ENCODE measurements at regions not wholly inside any gene's neighbourhood (a gene's known extent, or its start where the extent isn't known, plus 50 kb on each side); places are given as distances from the start of the nearest gene placed in this dataset.
"Not testable (repeated sequence)": the region's sequence is repeated elsewhere in the genome, so short reads cannot be mapped to it uniquely, and the experiment has no call there.

DNA sequence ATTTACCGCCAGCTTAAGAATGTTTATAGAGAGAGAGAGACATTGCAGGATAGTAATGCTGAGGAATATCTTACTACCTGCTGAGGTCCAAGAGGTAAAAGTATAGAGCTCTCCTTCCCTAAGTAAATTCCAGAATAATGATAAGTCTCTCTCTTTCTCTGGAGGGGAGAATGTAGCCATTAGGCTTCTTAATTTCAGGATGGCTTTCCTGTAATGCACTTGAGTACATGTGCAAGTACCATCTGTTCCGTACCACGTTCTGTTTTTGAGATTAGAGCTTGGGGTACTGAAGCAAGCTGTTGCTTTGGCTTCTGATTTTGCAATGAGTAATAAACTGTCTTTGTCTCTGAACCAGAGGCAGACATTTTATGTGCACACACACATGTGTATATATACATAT, 1314.0 kb downstream of the JRKL start:
- no peak overlapping the region for H4K5ac ChIP-seq (ENCODE audit: low read length)
- H3K4me1 ChIP-seq (ENCODE audit: control insufficient read depth, low read depth, low read length): no peaks in the 10 kb centered on the region
- no peak overlapping the region for H3K56ac ChIP-seq (ENCODE audit: low read length)
- no CpG with 5 or more reads among the region's 3 CpGs for WGBS (ENCODE audit: extremely low coverage, insufficient coverage, low lambda C conversion rate)
- no peak overlapping the region for H3K27ac ChIP-seq (ENCODE audit: low read depth, low read length)
- no peaks in the 10 kb centered on the region for H3K79me2 ChIP-seq (ENCODE audit: control insufficient read depth, insufficient read depth, low read length)
- peak; percentile 15 for DNase-seq
- H4K8ac ChIP-seq (ENCODE audit: low read depth, low read length): no peak overlapping the region
- H3K27me3 ChIP-seq (ENCODE audit: insufficient read depth, low read length, poor library complexity): no peaks in the 10 kb centered on the region
- no peak overlapping the region for H2BK120ac ChIP-seq (ENCODE audit: low read depth, low read length)
- no peak overlapping the region for H2BK5ac ChIP-seq (ENCODE audit: low read length)
- H2AK5ac ChIP-seq (ENCODE audit: low read length): no peak overlapping the region
- no peak overlapping the region for H3K4ac ChIP-seq (ENCODE audit: low read depth, low read length)
- H3K9ac ChIP-seq (ENCODE audit: low read length): no peak overlapping the region
- H3K18ac ChIP-seq (ENCODE audit: low read length): no peak overlapping the region
- no peaks in the 10 kb centered on the region for H3K36me3 ChIP-seq (ENCODE audit: control insufficient read depth, insufficient read depth, low read length)
- H3K4me3 ChIP-seq (ENCODE audit: low read length): no peak overlapping the region
- H3K23ac ChIP-seq (ENCODE audit: low read length): no peak overlapping the region
- H3K79me1 ChIP-seq (ENCODE audit: low read length): no peaks in the 10 kb centered on the region
- no peak overlapping the region for H2BK15ac ChIP-seq (replicated peaks; ENCODE audit: low read depth)
- H3K4me2 ChIP-seq (ENCODE audit: low read length): no peak overlapping the region

DNA sequence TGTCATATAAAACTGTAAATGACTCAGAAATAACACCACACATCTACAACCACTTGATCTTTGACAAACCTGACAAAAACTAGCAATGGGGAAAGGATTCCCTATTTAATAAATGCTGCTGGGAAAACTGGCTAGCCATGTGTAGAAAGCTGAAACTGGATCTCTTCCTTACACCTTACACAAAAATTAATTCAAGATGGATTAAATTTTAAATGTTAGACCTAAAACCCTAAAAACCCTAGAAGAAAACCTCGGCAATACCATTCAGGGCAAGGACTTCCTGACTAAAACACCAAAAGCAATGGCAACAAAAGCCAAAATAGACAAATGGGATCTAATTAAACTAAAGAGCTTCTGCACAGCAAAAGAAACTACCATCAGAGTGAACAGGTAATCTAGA, 1315.3 kb upstream of the CNTN5 start:
- not testable (repeated sequence) for H3K27ac ChIP-seq (ENCODE audit: low read depth, low read length); H3K4ac ChIP-seq (ENCODE audit: low read depth, low read length); H3K36me3 ChIP-seq (ENCODE audit: control insufficient read depth, insufficient read depth, low read length); H2BK5ac ChIP-seq (ENCODE audit: low read length); H2BK15ac ChIP-seq (replicated peaks; ENCODE audit: low read depth); H4K5ac ChIP-seq (ENCODE audit: low read length); DNase-seq; H3K23ac ChIP-seq (ENCODE audit: low read length); H3K4me3 ChIP-seq (ENCODE audit: low read length); H3K79me1 ChIP-seq (ENCODE audit: low read length); H2AK5ac ChIP-seq (ENCODE audit: low read length); H4K8ac ChIP-seq (ENCODE audit: low read depth, low read length); H3K18ac ChIP-seq (ENCODE audit: low read length); H3K9ac ChIP-seq (ENCODE audit: low read length); H3K79me2 ChIP-seq (ENCODE audit: control insufficient read depth, insufficient read depth, low read length); H2BK120ac ChIP-seq (ENCODE audit: low read depth, low read length); H3K56ac ChIP-seq (ENCODE audit: low read length); H3K4me2 ChIP-seq (ENCODE audit: low read length); H3K27me3 ChIP-seq (ENCODE audit: insufficient read depth, low read length, poor library complexity); H3K4me1 ChIP-seq (ENCODE audit: control insufficient read depth, low read depth, low read length)
- WGBS (ENCODE audit: extremely low coverage, insufficient coverage, low lambda C conversion rate): no CpG with 5 or more reads among the region's 1 CpG

DNA sequence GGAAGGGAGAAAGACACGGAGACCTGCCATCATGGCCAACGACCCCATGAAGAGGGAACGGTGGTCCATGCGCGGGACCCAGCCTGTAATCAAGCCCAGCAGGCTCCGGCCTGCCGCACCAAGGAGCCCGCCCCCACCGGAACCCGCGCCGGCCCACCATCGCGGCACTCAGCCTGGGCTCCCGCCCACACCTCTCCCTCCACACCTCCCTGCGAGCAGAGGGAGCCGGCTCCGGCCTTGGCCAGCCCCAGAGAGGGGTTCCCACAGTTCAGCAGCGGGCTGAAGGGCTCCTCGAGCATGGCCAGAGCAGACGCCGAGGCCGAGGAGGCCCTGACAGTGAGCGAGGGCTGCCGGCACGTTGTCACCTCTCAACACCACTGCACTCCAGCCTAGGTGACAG, 1302.8 kb upstream of the CNTN5 start:
- no peak for DNase-seq
- no peak overlapping the region for H3K4ac ChIP-seq (ENCODE audit: low read depth, low read length)
- no peak overlapping the region for H3K4me3 ChIP-seq (ENCODE audit: low read length)
- no peak overlapping the region for H3K9ac ChIP-seq (ENCODE audit: low read length)
- H3K27me3 ChIP-seq (ENCODE audit: insufficient read depth, low read length, poor library complexity): no peaks in the 10 kb centered on the region
- WGBS (ENCODE audit: extremely low coverage, insufficient coverage, low lambda C conversion rate): no CpG with 5 or more reads among the region's 26 CpGs
- peaks cover 2% of the 10 kb centered on the region for H3K4me1 ChIP-seq (ENCODE audit: control insufficient read depth, low read depth, low read length)
- no peak overlapping the region for H3K4me2 ChIP-seq (ENCODE audit: low read length)
- H2BK15ac ChIP-seq (replicated peaks; ENCODE audit: low read depth): no peak overlapping the region
- H4K5ac ChIP-seq (ENCODE audit: low read length): no peak overlapping the region
- H4K8ac ChIP-seq (ENCODE audit: low read depth, low read length): no peak overlapping the region
- no peak overlapping the region for H2BK5ac ChIP-seq (ENCODE audit: low read length)
- no peak overlapping the region for H2AK5ac ChIP-seq (ENCODE audit: low read length)
- H3K79me1 ChIP-seq (ENCODE audit: low read length): no peaks in the 10 kb centered on the region
- no peak overlapping the region for H2BK120ac ChIP-seq (ENCODE audit: low read depth, low read length)
- H3K56ac ChIP-seq (ENCODE audit: low read length): no peak overlapping the region
- no peaks in the 10 kb centered on the region for H3K79me2 ChIP-seq (ENCODE audit: control insufficient read depth, insufficient read depth, low read length)
- H3K36me3 ChIP-seq (ENCODE audit: control insufficient read depth, insufficient read depth, low read length): no peaks in the 10 kb centered on the region
- H3K27ac ChIP-seq (ENCODE audit: low read depth, low read length): no peak overlapping the region
- no peak overlapping the region for H3K23ac ChIP-seq (ENCODE audit: low read length)
- no peak overlapping the region for H3K18ac ChIP-seq (ENCODE audit: low read length)

DNA sequence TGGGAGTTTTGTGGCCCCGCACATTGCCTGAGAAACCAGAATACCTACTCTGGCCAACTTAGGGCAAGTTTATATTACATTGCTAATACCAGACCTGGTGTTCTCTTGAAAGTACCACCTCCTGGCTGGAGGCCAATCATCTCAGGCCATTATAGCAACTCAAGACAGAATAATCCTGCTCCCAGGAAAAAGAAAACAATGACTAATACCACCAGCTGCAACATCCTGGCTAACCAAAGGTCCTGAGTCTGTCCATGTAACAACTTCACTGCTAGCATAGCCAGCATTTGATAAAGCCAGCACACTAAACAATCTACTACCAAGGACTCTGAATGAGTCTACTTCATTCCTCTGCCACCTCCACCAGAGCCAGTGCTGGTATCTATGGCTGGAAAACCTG, 1298.7 kb upstream of the CNTN5 start:
- no peak overlapping the region for H3K9ac ChIP-seq (ENCODE audit: low read length)
- H3K27me3 ChIP-seq (ENCODE audit: insufficient read depth, low read length, poor library complexity): no peaks in the 10 kb centered on the region
- H3K4me1 ChIP-seq (ENCODE audit: control insufficient read depth, low read depth, low read length): peaks cover 2% of the 10 kb centered on the region
- no peak overlapping the region for H3K4ac ChIP-seq (ENCODE audit: low read depth, low read length)
- H3K36me3 ChIP-seq (ENCODE audit: control insufficient read depth, insufficient read depth, low read length): no peaks in the 10 kb centered on the region
- H3K79me1 ChIP-seq (ENCODE audit: low read length): no peaks in the 10 kb centered on the region
- no peak overlapping the region for H2AK5ac ChIP-seq (ENCODE audit: low read length)
- no peak overlapping the region for H4K5ac ChIP-seq (ENCODE audit: low read length)
- no peak overlapping the region for H3K4me3 ChIP-seq (ENCODE audit: low read length)
- no peak overlapping the region for H4K8ac ChIP-seq (ENCODE audit: low read depth, low read length)
- WGBS (ENCODE audit: extremely low coverage, insufficient coverage, low lambda C conversion rate): no CpG with 5 or more reads among the region's 1 CpG
- H3K27ac ChIP-seq (ENCODE audit: low read depth, low read length): no peak overlapping the region
- H3K18ac ChIP-seq (ENCODE audit: low read length): no peak overlapping the region
- H2BK5ac ChIP-seq (ENCODE audit: low read length): no peak overlapping the region
- H3K4me2 ChIP-seq (ENCODE audit: low read length): no peak overlapping the region
- no peak overlapping the region for H2BK15ac ChIP-seq (replicated peaks; ENCODE audit: low read depth)
- H3K23ac ChIP-seq (ENCODE audit: low read length): no peak overlapping the region
- peak overlapping the region; percentile 25 for H3K56ac ChIP-seq (ENCODE audit: low read length)
- no peak overlapping the region for H2BK120ac ChIP-seq (ENCODE audit: low read depth, low read length)
- no peaks in the 10 kb centered on the region for H3K79me2 ChIP-seq (ENCODE audit: control insufficient read depth, insufficient read depth, low read length)
- peak; percentile 13 for DNase-seq

DNA sequence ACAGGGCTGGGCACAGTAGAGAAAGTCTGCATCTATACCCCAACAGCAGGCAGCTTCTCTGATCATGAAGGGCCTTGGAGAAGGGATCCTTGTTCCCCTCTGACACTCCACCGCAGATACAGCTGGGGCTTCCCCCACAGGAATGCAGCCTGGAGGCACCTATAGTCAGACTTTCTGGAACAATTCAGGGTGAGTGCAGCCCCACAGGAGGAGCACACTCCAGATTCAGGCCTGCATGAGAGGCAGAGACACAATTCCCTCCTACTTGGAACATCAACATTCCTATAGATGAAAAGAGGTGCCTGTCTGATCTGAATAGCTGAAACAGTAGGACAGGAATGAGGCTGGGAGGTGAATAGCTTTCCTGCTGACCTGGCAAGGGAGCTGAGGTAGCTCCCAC, 1298.0 kb upstream of the CNTN5 start:
- Histone ChIP-seq H3K27ac (ENCODE audit: low read depth, low read length) (peak overlapping the region; percentile 26), H3K4me2 (ENCODE audit: low read length) (no peak overlapping the region), H3K4ac (ENCODE audit: low read depth, low read length) (no peak overlapping the region), H4K8ac (ENCODE audit: low read depth, low read length) (no peak overlapping the region), H2BK5ac (ENCODE audit: low read length) (no peak overlapping the region), H3K23ac (ENCODE audit: low read length) (no peak overlapping the region), H3K79me2 (ENCODE audit: control insufficient read depth, insufficient read depth, low read length) (no peaks in the 10 kb centered on the region), H3K79me1 (ENCODE audit: low read length) (no peaks in the 10 kb centered on the region), H2BK120ac (ENCODE audit: low read depth, low read length) (no peak overlapping the region), H2BK15ac (replicated peaks; ENCODE audit: low read depth) (no peak overlapping the region), H3K27me3 (ENCODE audit: insufficient read depth, low read length, poor library complexity) (no peaks in the 10 kb centered on the region), H3K56ac (ENCODE audit: low read length) (no peak overlapping the region), H3K4me1 (ENCODE audit: control insufficient read depth, low read depth, low read length) (peaks cover 2% of the 10 kb centered on the region), H3K4me3 (ENCODE audit: low read length) (no peak overlapping the region), H2AK5ac (ENCODE audit: low read length) (no peak overlapping the region), H4K5ac (ENCODE audit: low read length) (no peak overlapping the region), H3K9ac (ENCODE audit: low read length) (no peak overlapping the region), H3K18ac (ENCODE audit: low read length) (no peak overlapping the region), H3K36me3 (ENCODE audit: control insufficient read depth, insufficient read depth, low read length) (no peaks in the 10 kb centered on the region)
- no CpG with 5 or more reads among the region's 1 CpG for WGBS (ENCODE audit: extremely low coverage, insufficient coverage, low lambda C conversion rate)
- DNase-seq: peak; percentile 26

DNA sequence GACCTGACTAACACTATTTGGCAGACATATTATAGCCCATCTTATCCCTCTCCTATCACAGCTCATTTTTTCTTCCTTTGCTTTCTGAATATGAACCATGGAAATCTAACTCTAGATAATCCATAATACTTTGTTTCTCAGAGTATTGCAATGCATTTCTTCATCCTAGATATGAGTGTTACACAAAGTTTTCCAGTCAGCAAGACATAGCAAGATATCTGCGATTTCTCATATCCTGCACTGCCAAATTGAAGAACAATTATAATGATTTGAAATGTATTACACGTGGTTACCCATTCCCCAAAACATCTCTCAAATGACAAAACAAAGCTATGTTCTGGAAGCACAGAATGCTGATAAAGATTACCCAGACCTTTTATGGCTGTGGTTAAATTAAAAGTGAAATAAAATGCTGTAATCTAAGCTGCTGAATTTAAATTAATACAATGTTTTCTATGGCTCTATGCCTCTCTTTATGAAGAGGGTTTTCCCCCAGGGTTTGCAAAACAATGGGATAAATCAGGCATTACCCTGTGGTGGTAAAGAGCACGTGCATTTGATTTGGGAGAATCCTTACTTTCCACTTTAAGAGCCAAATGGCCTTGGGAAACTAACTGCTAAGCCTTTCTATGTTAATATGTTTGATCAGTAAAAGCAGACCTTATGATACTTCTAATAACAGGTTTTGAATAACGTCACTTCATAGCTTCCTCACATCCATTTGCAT, 1291.0 kb upstream of the CNTN5 start:
- Histone ChIP-seq H4K8ac (ENCODE audit: low read depth, low read length) (no peak overlapping the region), H2AK5ac (ENCODE audit: low read length) (no peak overlapping the region), H3K79me2 (ENCODE audit: control insufficient read depth, insufficient read depth, low read length) (no peaks in the 10 kb centered on the region), H3K36me3 (ENCODE audit: control insufficient read depth, insufficient read depth, low read length) (no peaks in the 10 kb centered on the region), H3K4ac (ENCODE audit: low read depth, low read length) (no peak overlapping the region), H3K79me1 (ENCODE audit: low read length) (no peaks in the 10 kb centered on the region), H2BK15ac (replicated peaks; ENCODE audit: low read depth) (no peak overlapping the region), H3K56ac (ENCODE audit: low read length) (no peak overlapping the region), H3K4me3 (ENCODE audit: low read length) (no peak overlapping the region), H3K27ac (ENCODE audit: low read depth, low read length) (no peak overlapping the region), H3K4me1 (ENCODE audit: control insufficient read depth, low read depth, low read length) (no peaks in the 10 kb centered on the region), H3K27me3 (ENCODE audit: insufficient read depth, low read length, poor library complexity) (no peaks in the 10 kb centered on the region), H3K9ac (ENCODE audit: low read length) (no peak overlapping the region), H3K4me2 (ENCODE audit: low read length) (no peak overlapping the region), H2BK120ac (ENCODE audit: low read depth, low read length) (no peak overlapping the region), H3K23ac (ENCODE audit: low read length) (no peak overlapping the region), H2BK5ac (ENCODE audit: low read length) (no peak overlapping the region), H3K18ac (ENCODE audit: low read length) (no peak overlapping the region), H4K5ac (ENCODE audit: low read length) (no peak overlapping the region)
- no peak for DNase-seq
- no CpG with 5 or more reads among the region's 4 CpGs for WGBS (ENCODE audit: extremely low coverage, insufficient coverage, low lambda C conversion rate)

All from mesendoderm (in vitro differentiated cells).